GM21529 (cell line): ENCODE measurements at regions not wholly inside any gene's neighbourhood (a gene's known extent, or its start where the extent isn't known, plus 50 kb on each side); places are given as distances from the start of the nearest gene placed in this dataset.

ENCODE experiments used
- ATAC-seq: cut with Tn5 transposase; IDR thresholded peaks from one replicate; pipeline ENCODE4 v1.9.1; 2021; ENCODE audit not compliant: unreplicated experiment

GRCh38 chr5:171625646-171626045 is 160.0 kb upstream of the SMIM23 start:
- no peak for ATAC-seq

GRCh38 chr5:171627936-171628632 is 157.5 kb upstream of the SMIM23 start:
- no peak for ATAC-seq

- ATAC-seq = no peak
These were observed 157.0 kb upstream of the SMIM23 start for GRCh38 chr5:171628633-171628974.

- no peak for ATAC-seq
These were observed 156.4 kb upstream of the SMIM23 start for GRCh38 chr5:171629221-171629620.

GRCh38 chr5:171629628-171630349 is 155.8 kb upstream of the SMIM23 start:
- ATAC-seq = no peak

- ATAC-seq = no peak
These were observed 155.1 kb upstream of the SMIM23 start for GRCh38 chr5:171630350-171631065.

- ATAC-seq = no peak
These were observed 153.0 kb upstream of the SMIM23 start for GRCh38 chr5:171632616-171633015.

GRCh38 chr5:171633776-171634470 is 151.7 kb upstream of the SMIM23 start:
- ATAC-seq = peak; percentile 77

- no peak for ATAC-seq
These were observed 151.1 kb upstream of the SMIM23 start for GRCh38 chr5:171634511-171634910.

GRCh38 chr5:171635028-171635427 is 150.6 kb upstream of the SMIM23 start:
- ATAC-seq = no peak

GRCh38 chr5:171635561-171636245 is 149.9 kb upstream of the SMIM23 start:
- ATAC-seq = no peak

- ATAC-seq = no peak
These were observed 147.8 kb upstream of the SMIM23 start for GRCh38 chr5:171637811-171638210.

GRCh38 chr5:171639205-171639621 is 146.4 kb upstream of the SMIM23 start:
- no peak for ATAC-seq

- no peak for ATAC-seq
These were observed 145.7 kb upstream of the SMIM23 start for GRCh38 chr5:171639966-171640365.

GRCh38 chr5:171640480-171640879 is 145.1 kb upstream of the SMIM23 start:
- ATAC-seq = no peak

GRCh38 chr5:171641891-171642290 is 143.7 kb upstream of the SMIM23 start:
- no peak for ATAC-seq

GRCh38 chr5:171642894-171643293 is 142.7 kb upstream of the SMIM23 start:
- ATAC-seq = no peak

GRCh38 chr5:171644536-171644935 is 141.1 kb upstream of the SMIM23 start:
- ATAC-seq = no peak

- ATAC-seq = no peak
These were observed 139.2 kb upstream of the SMIM23 start for GRCh38 chr5:171646102-171647042.
